Limb (tissue), 2 donors: ENCODE measurements at regions not wholly inside any gene's neighbourhood (a gene's known extent, or its start where the extent isn't known, plus 50 kb on each side); places are given as distances from the start of the nearest gene placed in this dataset.

Experiments
- DNase-seq, 2 donors: peaks; one replicate each; pipeline ENCODE4 v3.0.0-alpha.2; 2016; ENCODE audit errors: extremely low spot score in 2 of 2

DNA sequence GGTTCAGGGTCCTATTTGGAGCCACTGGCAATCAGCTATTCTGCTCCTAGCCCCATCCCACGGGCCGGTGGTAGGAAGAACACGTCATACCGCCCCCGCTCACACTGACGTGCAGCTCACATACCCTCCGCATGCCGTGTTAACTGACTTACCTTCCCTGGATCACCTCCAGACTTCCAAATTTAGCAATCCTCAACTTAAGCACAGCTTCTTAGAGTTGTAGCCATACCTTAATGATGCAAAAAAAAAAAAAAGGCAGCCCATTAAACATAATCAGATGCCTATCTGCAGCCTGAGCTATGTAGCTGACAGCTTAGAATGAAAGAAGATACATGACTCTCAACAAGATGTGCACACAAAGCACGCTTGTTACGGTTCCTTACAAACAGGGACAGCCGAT, 93.0 kb downstream of the IRX2 start:
- no peak for DNase-seq

DNA sequence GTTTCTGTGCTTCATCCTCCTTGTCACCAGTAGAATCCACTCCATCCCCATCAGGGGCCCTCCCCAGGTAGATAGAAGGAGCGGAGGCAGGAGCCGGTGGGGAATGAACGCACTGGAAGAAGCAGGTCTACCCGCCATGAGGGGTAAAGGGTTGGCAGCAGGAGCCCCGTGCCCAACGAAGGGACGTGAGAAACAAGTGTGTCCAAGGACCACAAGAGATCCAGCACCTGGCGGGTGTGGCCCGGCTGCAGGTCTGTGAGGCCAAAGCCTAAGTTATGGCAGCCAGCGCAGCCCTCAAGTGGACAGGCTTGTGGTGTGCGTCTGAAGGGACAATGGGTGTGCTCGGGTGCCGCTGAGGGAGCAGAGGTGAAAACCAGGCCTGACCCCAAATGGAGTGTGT, 94.3 kb downstream of the IRX2 start:
- DNase-seq, result no peak

DNA sequence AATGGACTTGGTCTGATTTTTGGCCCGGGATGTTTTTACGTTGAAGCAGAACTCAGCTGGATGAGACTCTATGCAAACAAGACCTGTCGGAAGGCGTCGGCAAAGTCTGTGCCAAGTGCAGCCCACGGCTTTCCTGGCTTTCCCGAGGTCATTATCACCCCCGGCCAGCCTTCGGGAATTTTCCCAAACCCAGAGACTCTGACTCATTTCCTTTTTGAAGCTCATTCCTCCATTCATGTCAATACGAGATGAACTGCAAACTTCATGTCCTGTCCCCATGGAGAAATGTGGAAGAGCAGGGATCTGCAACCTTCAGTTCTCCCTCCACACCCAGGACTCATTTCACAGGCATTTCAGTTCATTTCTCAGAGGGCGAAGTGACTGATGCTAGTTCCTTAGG, 95.3 kb downstream of the IRX2 start:
- DNase-seq, result no peak

DNA sequence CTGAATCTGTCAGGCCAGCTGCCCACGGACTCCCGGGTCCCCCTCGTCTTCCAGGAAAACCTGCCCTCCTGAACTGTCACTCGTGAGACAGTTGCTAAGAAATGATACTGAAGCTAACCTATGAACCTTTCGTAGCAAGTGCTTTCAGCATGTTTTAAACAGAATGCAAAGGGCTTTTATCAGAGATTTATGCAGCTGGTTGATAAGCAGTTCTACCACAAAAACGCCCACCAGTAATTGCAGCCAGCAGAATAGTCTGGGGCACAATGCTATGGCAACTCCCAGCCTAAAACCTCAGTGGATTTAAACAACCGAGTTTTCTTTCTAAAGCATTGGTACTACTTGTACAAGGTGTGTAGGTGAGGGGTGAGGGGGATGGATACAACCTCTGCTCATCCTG, 97.5 kb downstream of the IRX2 start:
- no peak for DNase-seq

DNA sequence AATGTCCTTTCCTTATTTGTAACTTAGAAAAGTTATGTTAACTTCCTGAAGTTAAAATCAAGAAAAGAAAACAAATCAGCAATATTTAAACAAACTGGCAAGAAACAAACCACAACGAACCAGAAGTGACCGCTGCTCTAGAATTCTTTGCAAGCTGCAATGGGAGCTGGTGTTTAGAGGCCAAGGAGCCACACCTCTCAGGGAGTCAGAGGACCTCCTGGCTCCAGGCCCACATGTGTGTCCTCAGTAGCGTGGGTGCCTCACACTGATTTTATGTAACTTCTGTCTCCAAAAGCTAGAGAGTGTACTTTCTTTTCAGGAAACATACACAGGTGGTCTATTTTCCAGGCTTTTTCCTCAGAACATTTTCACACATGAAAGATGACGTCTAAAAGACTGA, 100.4 kb downstream of the IRX2 start:
- DNase-seq, result no peak

DNA sequence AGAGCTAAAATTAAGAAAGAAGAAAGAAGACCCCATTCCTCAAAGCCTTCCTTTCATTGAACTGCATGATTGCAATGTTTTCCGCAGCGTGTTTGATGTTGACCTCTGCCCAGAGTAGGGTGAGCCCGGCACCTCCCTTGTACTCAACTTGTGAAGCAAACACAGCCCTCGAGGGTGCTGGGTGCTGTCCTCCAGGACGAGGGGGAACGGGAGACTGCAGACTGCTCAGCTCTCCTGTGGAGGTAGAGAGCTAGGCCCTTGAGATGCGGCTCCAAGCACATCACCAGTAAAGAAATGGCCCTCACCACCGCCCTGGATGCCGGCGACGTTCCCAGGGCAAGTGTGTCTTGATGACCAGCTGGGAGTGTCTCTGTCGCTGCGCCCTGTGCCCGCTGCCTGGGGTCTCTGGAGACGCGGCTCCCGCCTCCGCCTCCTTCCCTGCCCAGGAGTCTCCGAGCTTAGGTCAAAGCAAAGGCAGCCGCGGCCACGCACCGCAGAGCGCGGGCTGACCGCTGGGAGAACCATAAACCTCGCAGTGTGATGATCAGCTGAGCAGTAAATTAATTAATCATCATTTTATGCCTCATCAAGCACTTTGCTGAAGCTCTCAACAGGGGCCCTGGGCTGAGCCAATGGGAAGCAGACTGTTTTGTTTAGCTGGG, 108.7 kb downstream of the IRX2 start:
- DNase-seq, result no peak

DNA sequence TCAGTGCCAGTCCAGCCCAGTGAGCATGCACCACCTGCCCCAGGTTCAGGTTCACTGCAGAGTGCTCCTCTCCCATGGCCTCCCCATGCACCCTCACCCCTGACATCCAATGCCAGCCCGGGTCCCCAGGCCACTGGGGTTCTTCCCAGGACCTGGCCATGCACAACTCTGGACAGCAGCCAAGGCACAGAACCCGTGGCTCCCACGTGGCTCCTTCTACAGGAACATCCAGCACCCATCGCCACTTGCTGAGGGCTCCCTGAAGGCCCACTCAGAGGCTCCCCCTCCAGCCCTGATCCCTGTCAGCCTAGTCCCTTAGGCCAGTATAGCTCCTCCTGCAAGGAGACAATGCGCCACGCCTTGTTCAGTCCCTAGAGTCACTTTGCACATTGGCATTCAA, 110.8 kb downstream of the IRX2 start:
- no peak for DNase-seq

DNA sequence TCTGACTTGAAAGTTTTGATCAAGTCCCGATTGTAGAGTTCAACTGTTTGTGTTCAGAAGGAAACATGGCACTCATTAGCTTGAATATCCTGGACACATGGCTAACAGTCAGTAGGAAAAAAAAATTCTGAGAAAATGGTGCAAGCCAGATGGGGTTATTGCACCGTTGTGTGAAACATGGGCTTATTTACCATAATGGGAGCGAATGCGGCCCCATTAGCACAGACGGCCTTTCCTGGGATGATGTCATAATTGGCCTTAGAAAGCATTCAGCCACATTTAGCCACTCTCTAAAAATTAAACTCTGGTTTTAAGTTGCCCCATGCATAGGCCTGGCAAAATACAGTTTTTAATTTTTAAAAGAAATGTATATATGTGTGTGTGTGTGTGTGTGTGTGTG, 112.1 kb downstream of the IRX2 start:
- DNase-seq, result peak in 1 of 2 donors; percentile 26

DNA sequence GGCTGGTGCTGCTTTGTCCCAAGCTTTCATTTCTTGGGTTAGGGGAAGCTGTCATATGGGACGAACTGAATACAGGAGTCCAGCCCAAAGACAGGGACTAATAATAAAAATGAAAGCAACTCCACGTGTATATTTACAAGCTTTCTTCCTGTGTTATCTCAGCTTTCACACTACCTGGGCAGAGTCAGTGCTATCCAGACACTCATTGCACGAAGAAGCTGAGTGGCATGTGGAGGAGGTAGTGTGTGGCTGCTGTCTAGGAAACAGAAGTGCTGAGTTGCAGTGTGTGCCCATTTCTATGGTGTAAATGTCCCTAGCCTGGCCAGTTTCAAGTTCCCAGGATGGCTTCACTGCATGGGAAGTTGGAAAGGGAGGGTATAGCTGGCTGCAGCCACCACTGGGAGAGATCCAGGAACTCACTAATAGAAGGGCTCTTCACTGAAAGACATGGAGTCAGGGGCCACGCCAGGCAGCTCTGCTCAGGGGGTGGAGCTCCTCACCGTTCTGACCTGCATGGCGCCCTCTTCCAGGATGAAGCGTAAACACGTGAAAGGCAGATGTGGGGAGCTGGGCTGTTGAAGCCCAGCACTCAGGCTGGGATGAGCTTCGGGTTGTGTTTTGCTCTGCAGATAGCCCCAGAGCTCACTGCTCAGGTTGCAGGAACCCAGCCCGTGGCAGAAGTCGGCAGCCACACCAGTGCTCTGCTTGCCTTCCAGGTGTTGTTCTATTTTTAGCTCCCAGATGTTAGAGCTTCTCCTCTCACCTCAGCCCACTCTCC, 116.9 kb downstream of the IRX2 start:
- DNase-seq, result no peak

DNA sequence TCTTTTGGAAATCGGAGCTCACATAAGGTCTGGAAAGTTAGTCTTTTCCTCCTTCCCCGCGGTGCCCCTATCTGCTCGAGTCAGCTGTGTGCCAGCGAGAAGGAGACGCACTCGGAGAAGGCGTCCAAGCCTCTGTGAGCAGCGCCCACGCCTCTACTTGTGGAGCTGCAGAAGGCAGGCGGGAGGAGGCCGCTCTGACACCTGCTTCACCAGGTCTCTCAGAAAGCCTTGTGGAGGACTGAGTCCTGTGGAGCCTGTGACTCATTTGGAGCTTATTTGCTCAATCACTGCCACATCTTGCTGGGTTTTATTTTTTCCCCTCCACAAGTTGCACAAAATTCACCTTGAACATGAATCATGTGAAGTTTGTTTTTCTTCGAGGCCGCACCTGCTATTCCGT, 117.5 kb downstream of the IRX2 start:
- DNase-seq, result no peak

DNA sequence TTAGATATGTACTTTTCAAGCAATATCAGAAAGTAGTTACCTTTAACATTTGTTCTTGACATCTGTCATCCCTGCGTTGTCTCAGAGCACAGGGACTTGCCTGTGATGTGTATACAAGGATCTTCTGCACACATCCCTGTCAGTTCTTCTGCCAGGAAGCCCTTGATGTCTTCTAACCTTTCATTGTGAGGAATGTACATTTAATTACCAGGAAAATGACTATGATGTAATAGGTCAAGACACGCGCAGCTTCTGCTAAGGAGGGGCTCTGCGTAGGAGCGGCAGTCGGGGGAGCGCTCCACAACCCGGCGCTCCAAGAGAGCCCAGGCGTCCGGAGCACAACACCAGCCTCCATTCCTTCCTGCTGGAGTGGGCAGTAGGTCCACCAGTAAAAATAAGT, 119.7 kb downstream of the IRX2 start:
- no peak for DNase-seq

DNA sequence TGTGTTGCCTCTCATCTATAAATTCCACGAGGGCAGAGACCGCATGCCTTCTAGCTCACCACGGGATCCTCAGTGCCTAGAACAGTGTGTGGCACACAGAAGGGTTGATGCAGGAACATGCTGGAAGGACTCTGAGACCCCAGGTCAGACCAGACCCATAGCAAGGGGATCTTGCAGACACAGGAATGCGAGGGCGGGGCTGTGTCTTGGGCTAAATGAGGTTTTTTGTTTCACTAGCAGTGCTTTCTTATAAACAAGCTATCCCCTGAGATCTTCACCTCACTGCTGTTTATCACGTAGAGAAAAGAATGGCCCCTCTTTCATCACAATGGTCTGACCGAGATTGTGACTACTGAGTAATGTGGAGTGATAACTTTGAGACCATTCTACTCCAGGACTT, 122.4 kb downstream of the IRX2 start:
- no peak for DNase-seq

DNA sequence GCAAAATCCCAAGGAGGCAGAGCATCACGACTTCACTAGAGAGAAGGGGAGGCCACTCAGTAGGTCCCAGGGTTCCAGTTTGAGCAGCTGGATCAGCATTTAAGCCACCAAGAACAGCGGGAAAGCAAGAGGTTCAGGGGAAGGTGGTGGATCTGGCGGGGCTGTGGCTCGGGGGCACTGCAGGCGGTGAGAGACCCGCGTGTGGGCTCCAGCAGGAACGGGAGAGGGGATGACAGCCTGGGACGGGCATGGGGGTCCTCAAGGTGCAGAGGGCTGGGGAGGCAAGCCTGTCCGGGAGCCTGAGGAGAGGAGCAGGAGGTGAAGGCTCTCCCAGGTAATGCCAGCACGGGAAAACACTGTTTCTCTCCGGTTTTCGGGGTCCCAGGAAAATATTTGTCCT, 123.6 kb downstream of the IRX2 start:
- no peak for DNase-seq

DNA sequence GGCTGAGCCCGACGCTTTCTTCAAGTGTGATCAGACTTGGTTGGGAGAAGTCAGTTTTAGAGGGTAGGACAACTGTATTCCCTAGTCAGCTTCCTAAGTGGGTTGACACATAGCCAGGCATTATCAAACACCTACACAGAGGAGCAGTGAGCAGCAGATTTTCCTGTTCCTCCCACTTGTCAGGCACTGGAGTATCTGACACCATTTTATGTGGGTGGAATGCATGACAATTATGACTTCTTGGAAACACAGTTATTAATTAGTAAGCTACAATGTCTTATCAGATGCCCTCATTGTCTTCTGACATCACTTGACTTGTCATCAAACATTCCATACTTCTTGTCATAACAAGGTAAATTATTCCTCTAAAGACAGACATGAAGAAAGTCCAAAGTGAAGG, 124.9 kb downstream of the IRX2 start:
- DNase-seq, result no peak

DNA sequence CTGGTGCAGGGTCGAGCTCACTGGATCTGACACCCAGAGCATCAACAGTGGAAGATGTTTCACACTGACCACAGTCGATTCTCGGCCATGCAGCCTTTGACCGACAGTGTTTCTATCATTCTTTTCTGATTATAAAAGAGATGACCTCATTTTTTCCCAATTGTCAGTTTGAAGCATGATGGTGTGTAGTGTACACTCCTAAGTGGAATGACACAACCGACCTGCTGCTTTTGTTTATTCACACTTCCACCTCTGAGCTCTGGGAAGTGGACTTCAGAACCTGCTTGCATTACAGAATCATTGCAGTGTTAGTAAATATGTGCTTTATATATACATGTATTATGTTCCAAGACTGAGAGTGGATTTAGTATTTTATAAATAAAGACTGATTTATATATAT, 128.6 kb downstream of the IRX2 start:
- DNase-seq, result no peak

DNA sequence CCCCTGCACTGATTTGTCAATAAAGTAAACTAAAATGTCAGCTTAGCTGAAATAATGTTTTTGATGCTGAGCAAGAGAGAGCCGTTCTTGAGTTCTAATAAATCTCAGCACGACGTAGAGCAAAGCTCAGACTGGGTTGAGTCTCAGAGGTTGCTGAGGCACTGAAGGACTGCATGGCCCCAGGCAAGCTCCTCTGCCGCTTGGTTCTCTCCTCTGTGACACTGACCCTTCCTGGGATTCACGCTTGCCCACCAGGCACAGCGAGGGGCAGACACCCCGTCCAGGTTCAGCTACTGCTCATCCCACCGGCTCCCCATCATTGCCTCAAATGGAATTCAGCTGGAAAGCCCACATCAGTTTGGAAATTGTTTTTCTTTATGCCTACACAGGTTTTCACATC, 129.8 kb downstream of the IRX2 start:
- DNase-seq, result no peak

DNA sequence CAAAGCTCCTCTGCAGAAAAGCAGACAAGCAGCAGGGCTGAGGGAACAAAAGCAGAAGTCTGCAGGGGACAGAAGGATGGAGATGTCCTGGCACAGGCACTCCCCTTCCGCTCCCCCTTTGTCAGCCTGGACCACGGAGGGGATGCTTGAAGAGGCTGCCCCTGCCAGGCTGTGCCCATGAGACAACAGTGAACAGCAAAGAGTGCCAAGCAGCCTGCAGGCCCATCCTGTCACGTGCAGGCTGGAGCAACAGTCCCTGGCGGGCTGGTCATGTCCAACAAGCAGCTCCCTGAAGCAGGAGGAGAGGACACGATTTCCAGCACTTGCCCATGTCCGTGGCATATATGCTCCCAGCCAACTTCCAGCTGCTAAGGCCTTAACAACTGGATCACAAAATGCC, 132.3 kb downstream of the IRX2 start:
- no peak for DNase-seq

DNA sequence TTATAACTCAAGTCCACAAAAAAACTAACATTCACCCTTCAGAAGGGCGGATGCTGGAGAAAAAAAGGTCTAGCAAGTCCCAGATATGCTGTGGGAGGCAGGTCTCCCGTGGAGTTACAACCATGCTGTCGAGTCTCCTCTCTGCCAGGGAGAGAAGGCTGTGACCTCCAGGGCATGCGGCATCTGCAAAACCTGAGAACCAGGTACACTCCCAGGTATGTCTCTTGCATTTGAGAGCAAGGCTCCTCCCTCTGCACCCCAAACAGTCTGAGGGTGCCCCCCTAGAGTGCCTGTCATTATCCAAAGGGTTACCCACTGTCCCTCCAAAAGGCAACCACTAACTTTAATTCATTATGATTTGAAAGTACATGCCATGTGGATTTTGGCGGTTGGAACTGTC, 134.0 kb downstream of the IRX2 start:
- no peak for DNase-seq

DNA sequence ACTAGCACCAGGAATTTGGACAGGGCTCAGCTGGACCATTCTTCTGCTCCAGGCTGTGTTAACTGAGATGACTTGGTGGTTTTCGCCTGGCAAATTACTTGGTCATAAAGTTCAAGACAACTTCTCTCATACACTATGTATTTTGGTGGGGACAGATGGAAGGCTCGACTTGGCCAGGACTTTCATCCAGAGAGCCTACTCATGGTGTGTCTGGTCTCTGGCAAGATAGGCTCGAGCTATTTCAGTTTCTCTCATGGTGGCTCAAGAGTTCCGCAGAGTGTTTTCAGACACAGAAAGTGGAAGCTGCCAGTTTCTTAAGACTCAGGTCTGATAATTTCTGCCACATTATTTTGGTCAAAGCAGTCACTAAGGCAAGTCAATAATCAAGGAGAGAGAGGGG, 135.6 kb downstream of the IRX2 start:
- DNase-seq, result no peak

DNA sequence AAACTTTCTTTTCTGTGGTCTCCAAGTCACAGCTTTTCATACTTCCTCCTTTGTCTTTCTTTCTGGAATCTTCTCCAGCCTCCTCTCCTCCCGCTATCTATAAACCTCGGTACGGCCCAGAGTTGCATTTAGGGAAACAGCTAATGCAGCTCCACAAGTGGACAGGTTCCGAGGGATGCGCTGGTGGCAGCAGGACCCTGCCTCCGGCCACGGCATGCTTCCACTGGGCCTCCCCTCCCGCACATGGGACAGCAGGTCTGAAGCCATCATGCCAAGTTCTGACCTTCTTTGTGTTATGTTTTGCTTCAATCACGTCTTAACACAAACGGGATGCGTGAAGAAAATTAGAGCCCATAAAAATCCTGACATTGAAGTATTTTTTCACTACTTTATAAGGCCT, 136.9 kb downstream of the IRX2 start:
- no peak for DNase-seq

DNA sequence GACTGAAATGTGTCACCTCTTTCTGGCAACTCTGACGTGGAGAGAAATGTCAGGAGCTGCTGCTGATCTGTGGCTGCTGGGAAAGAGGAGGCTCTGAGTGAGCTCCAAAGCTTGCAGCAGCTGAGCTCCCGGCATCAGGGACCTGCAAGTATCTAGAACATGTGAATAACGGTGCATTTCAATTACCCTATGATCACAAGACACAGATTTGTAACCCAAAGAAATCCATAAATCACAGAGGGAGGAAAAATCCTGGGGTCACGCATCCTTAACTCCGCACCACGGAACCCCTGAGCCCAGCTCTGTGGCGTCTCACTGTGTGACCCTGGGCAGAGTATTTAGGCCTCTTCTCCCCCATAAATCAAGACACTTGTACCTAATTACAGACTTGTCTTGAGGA, 139.8 kb downstream of the IRX2 start:
- no peak for DNase-seq

DNA sequence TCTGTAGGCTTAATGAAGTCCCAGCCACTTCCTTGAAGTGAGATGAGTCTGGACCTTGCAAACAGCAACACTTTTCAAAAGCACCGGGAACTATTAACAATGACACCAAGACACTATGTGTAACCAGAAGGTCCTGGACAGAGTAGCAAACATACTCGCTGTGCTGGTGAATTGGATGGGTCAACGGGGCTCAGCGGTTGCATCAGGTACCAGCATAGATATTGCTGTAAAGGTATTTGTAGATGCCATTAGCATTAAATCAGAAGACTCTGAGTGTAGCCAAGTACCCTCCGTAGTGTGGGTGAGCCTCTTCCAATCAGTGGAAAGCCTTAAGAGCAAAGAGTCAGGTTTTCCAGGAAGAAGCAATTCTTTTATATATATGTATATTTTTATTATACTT, 140.5 kb downstream of the IRX2 start:
- no peak for DNase-seq

DNA sequence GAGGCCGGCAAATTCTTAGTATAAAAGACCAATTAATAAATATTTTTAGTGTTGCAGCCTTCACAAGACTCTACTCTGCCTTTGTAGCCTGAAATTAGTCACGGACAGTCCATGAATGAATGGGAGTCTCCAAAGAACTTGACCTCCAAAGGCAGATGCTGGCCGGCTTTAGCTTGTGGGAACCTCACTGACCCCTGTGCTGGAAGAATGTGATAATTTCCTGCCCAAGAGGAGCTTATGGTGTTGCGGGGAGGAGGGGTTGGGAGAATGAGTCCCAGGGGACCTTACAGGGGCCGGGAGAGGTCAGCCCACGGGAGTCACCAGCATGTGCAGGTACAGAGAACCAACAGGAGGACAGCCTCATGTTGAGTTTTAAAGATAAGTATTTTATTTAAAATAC, 143.1 kb downstream of the IRX2 start:
- DNase-seq, result no peak

DNA sequence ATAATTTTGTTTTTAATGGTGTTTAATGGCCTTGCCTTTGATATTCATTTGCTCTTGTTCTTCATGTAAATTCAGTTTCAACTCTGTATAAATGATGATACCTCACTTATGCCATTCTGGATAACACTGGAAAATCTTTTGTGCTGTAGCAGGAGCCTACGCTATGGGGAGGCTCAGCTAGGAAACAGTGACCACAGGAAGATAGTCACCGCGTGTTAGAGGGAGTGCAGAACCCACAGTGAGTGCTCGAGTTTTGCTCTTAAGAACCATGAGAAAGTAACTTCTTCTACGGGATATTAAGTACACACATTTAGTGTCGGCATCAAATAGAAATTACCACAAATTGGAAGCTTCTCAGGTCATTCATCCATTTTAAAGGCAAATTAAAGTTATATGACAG, 143.9 kb downstream of the IRX2 start:
- no peak for DNase-seq
